H1 (cell line): ENCODE measurements at regions not wholly inside any gene's neighbourhood (a gene's known extent, or its start where the extent isn't known, plus 50 kb on each side); places are given as distances from the start of the nearest gene placed in this dataset.

ENCODE experiments used
- CTCF ChIA-PET: fragments of 300-600 bp; sonication (Branson Sonifier 250); formaldehyde crosslinking; loops from one replicate; lab custom pipeline; 2021; ENCODE audit not compliant: partially characterized antibody; lab: Charles Lee
- POLR2A ChIA-PET: fragments of 300-600 bp; sonication (Branson Sonifier 250); formaldehyde crosslinking; loops from one replicate; lab custom pipeline; 2021; ENCODE audit warnings: inconsistent platforms; ENCODE audit not compliant: partially characterized antibody; lab: Charles Lee
- DNase-seq, 2 experiments: peaks; one replicate each; pipeline versions ENCODE4 v3.0.0 to v3.0.0-alpha.2; 2010 to 2022; ENCODE audit warnings: low spot score in 2 of 2, low read depth in 1 of 2, mixed read lengths in 1 of 2
- FAIRE-seq: peaks from 2 replicates; lab custom pipeline; 2011; peaks lifted over from hg19 to GRCh38; lab: Jason Lieb, UNC
- H2AFZ ChIP-seq: 2 replicates; pipeline ENCODE4 v1.8.1; 2012; ENCODE audit warnings: low read length, inconsistent platforms
- H2AK5ac ChIP-seq: 2 replicates; pipeline ENCODE4 v1.6.1; 2013; ENCODE audit warnings: low read depth, low read length
- H2BK120ac ChIP-seq: replicated peaks from 2 replicates; pipeline ENCODE3; 2013; ENCODE audit warnings: low read depth, low read length, inconsistent platforms
- H2BK12ac ChIP-seq: 2 replicates; pipeline ENCODE4 v1.6.1; 2013; ENCODE audit warnings: low read depth, low read length
- H2BK15ac ChIP-seq: 2 replicates; pipeline ENCODE4 v1.6.1; 2013; ENCODE audit warnings: low read length
- H2BK20ac ChIP-seq: 2 replicates; pipeline ENCODE4 v1.6.1; 2013; ENCODE audit warnings: low read length
- H2BK5ac ChIP-seq: 2 replicates; pipeline ENCODE4 v1.6.1; 2013; ENCODE audit warnings: low read depth, low read length
- H3K14ac ChIP-seq: 2 replicates; pipeline ENCODE4 v1.6.1; 2013; ENCODE audit warnings: inconsistent platforms; ENCODE audit not compliant: insufficient read length
- H3K18ac ChIP-seq: 2 replicates; pipeline ENCODE4 v1.6.1; 2013; ENCODE audit warnings: low read length; ENCODE audit errors: extremely low read depth
- H3K23ac ChIP-seq: 2 replicates; pipeline ENCODE4 v1.6.1; 2013; ENCODE audit warnings: inconsistent platforms; ENCODE audit not compliant: insufficient read length
- H3K23me2 ChIP-seq: 2 replicates; pipeline ENCODE4 v1.6.1; 2013; ENCODE audit warnings: low read depth, low read length
- H3K27ac ChIP-seq: 2 replicates; pipeline ENCODE4 v1.6.1; 2011; ENCODE audit warnings: low read depth, low read length, inconsistent platforms
- H3K27me3 ChIP-seq, 4 experiments: replicated peaks in 1 of 4; 1 replicate in 1 of 4; 2 replicates in 3 of 4; pipeline versions ENCODE4 v1.6.1 to v1.8.1; 2011 to 2013; ENCODE audit warnings: low read length in 3 of 4, mild to moderate bottlenecking in 3 of 4, inconsistent platforms in 2 of 4, mixed read lengths in 2 of 4, moderate library complexity in 1 of 4; ENCODE audit not compliant: control insufficient read depth in 3 of 4, insufficient read depth in 3 of 4; ENCODE audit errors: extremely low read depth in 1 of 4
- H3K36me3 ChIP-seq, 4 experiments: 2 replicates each; pipeline versions ENCODE4 v1.6.1 to v1.8.1; 2011 to 2013; ENCODE audit warnings: mild to moderate bottlenecking in 4 of 4, low read length in 3 of 4, moderate library complexity in 2 of 4, control low read depth in 1 of 4, inconsistent platforms in 1 of 4; ENCODE audit not compliant: insufficient read depth in 4 of 4, control insufficient read depth in 2 of 4
- H3K4ac ChIP-seq: replicated peaks from 2 replicates; pipeline ENCODE3; 2013; ENCODE audit warnings: low read length, low read depth, mixed read lengths, inconsistent platforms; ENCODE audit not compliant: insufficient read length
- H3K4me1 ChIP-seq, 4 experiments: replicated peaks in 1 of 4; 1 replicate in 1 of 4; 2 replicates in 3 of 4; pipeline versions ENCODE4 v1.6.1 to v1.8.1; 2011 to 2013; ENCODE audit warnings: low read length in 3 of 4, inconsistent platforms in 2 of 4, mixed read lengths in 1 of 4; ENCODE audit not compliant: insufficient read depth in 4 of 4, control insufficient read depth in 3 of 4
- H3K4me2 ChIP-seq, 2 experiments: 2 replicates each; pipeline versions ENCODE4 v1.6.1 to v1.8.1; 2011 to 2013; ENCODE audit warnings: low read depth in 2 of 2, low read length in 2 of 2, control low read depth in 1 of 2, inconsistent platforms in 1 of 2, mild to moderate bottlenecking in 1 of 2; ENCODE audit not compliant: insufficient read depth in 1 of 2
- H3K4me3 ChIP-seq, 4 experiments: fragments of 200-600, 300-600 bp in 1 of 4; sonication (generic), shearing (Covaris generic), sonication (Bioruptor Twin) in 1 of 4; 2 replicates each; pipeline versions ENCODE4 v1.5.1 to v1.8.1; 2011 to 2016; ENCODE audit warnings: low read length in 4 of 4, low read depth in 3 of 4, control low read depth in 2 of 4, inconsistent platforms in 2 of 4, mild to moderate bottlenecking in 2 of 4, mixed read lengths in 1 of 4, moderate library complexity in 1 of 4; ENCODE audit not compliant: insufficient read depth in 2 of 4; ENCODE audit errors: extremely low read depth in 1 of 4
- H3K56ac ChIP-seq: replicated peaks from 2 replicates; pipeline ENCODE3; 2013; ENCODE audit warnings: low read depth, mild to moderate bottlenecking, mixed read lengths, low read length, inconsistent platforms; ENCODE audit not compliant: insufficient read length
- H3K79me1 ChIP-seq: 2 replicates; pipeline ENCODE4 v1.6.1; 2013; ENCODE audit warnings: low read depth, low read length, control low read depth
- H3K79me2 ChIP-seq, 2 experiments: 2 replicates each; pipeline versions ENCODE4 v1.6.1 to v1.8.1; 2012 to 2013; ENCODE audit warnings: low read length in 2 of 2, mild to moderate bottlenecking in 2 of 2, inconsistent platforms in 1 of 2; ENCODE audit not compliant: insufficient read depth in 2 of 2, control insufficient read depth in 1 of 2
- H3K9ac ChIP-seq, 4 experiments: replicated peaks in 1 of 4; 1 replicate in 1 of 4; 2 replicates in 3 of 4; pipeline versions ENCODE4 v1.6.1 to v1.8.1; 2011 to 2013; ENCODE audit warnings: low read depth in 3 of 4, low read length in 3 of 4, control low read depth in 2 of 4, mild to moderate bottlenecking in 2 of 4, moderate library complexity in 2 of 4, inconsistent platforms in 1 of 4; ENCODE audit errors: extremely low read depth in 1 of 4
- H3K9me3 ChIP-seq, 2 experiments: 2 replicates each; pipeline versions ENCODE4 v1.6.1 to v1.8.1; 2012 to 2013; ENCODE audit warnings: mild to moderate bottlenecking in 2 of 2, moderate library complexity in 2 of 2, control low read depth in 1 of 2, inconsistent platforms in 1 of 2, low read depth in 1 of 2, low read length in 1 of 2, mixed read lengths in 1 of 2; ENCODE audit not compliant: insufficient read depth in 2 of 2
- H4K20me1 ChIP-seq, 2 experiments: replicated peaks in 1 of 2; 2 replicates each; pipeline versions ENCODE3 to v1.8.1; 2011 to 2013; ENCODE audit warnings: inconsistent platforms in 2 of 2, low read length in 2 of 2, mild to moderate bottlenecking in 1 of 2; ENCODE audit not compliant: insufficient read depth in 2 of 2, control insufficient read depth in 1 of 2
- H4K5ac ChIP-seq: 2 replicates; pipeline ENCODE4 v1.6.1; 2013; ENCODE audit warnings: low read length, low read depth, mixed read lengths, inconsistent platforms; ENCODE audit not compliant: insufficient read length
- H4K8ac ChIP-seq: 2 replicates; pipeline ENCODE4 v1.8.0; 2013; ENCODE audit warnings: mild to moderate bottlenecking, moderate library complexity, low read length, inconsistent platforms; ENCODE audit not compliant: insufficient read depth; ENCODE audit errors: extremely low read depth
- H4K91ac ChIP-seq: replicated peaks from 2 replicates; pipeline ENCODE3; 2013; ENCODE audit warnings: low read length, mixed read lengths, inconsistent platforms; ENCODE audit not compliant: insufficient read length
- CHD7 ChIP-seq: fragments of 300-600 bp; sonication (generic); IDR thresholded peaks from 2 replicates; pipeline ENCODE4 v1.7.1; 2012; ENCODE audit warnings: low read length, moderate library complexity, mild to moderate bottlenecking, inconsistent platforms; ENCODE audit not compliant: insufficient replicate concordance
- WGBS, 2 experiments: shearing (Covaris generic) in 1 of 2; methylation state at CpG; one replicate each; pipeline versions ENCODE4 v1.1.6 to v1.1.7; 2013 to 2015; ENCODE audit warnings: low lambda C conversion rate in 2 of 2, mixed read lengths in 2 of 2, inconsistent platforms in 1 of 2, low coverage in 1 of 2, missing lambda C conversion rate in 1 of 2; ENCODE audit not compliant: insufficient replicate concordance in 2 of 2, insufficient coverage in 1 of 2, insufficient read length in 1 of 2; ENCODE audit errors: extremely low coverage in 1 of 2, missing lambda C conversion rate in 1 of 2; 5-methylcytosine and 5-hydroxymethylcytosine counted together

DNA sequence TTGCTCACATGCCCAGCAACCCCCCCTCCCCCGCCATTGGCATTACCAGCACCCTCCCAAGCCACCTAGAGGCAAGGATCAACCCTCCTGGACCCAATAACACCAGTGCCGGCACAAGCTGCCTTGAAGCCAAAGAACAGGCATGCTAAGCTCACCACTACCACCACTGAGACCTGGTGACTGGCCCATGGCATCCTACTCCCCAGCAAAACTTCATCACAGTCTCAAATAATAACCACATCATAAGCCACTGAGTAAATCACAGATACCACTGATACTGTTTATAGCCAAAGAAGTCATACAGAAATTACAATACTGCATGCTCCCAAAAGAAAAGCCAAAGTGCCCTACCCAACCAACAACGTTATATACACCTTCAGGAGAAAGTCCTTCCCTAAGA is 73.6 kb upstream of the RPL34 start:
- CTCF ChIA-PET, result interaction anchor here (2.7 kb wide), 1 partner anchor 26 kb away, joined by 10 read pairs; no protein-coding TSS in a partner anchor
- Histone ChIP-seq H2BK12ac (no peak overlapping the region), H3K4me3 (no peak overlapping the region)
- TF ChIP-seq CHD7, result no peak

More for the DNA sequence above, 73.6 kb upstream of the RPL34 start:
- no peak overlapping the region for H2BK15ac ChIP-seq
- no peak overlapping the region for H2BK5ac ChIP-seq
- H3K4ac ChIP-seq, result no peak overlapping the region
- DNase-seq (no peak), FAIRE-seq (no peak)
- no peaks in the 10 kb centered on the region for H3K23me2 ChIP-seq
- H3K14ac ChIP-seq, result no peak overlapping the region
- H4K5ac ChIP-seq, result no peak overlapping the region
- H2BK120ac ChIP-seq, result no peak overlapping the region
- H3K4me1 ChIP-seq, result no peaks in the 10 kb centered on the region
- no peak overlapping the region for H2AK5ac ChIP-seq
- 88% methylated on average over 3 of the region's 3 CpGs; no CpG with 5 or more reads in 1 of the 2 experiments for WGBS, 2 experiments
- H3K56ac ChIP-seq, result no peak overlapping the region
- no peaks in the 10 kb centered on the region for H3K79me2 ChIP-seq
- H3K18ac ChIP-seq, result no peak overlapping the region
- no peak overlapping the region for H4K91ac ChIP-seq
- H3K23ac ChIP-seq, result no peak overlapping the region
- no peaks in the 10 kb centered on the region for H3K27me3 ChIP-seq
- no peak overlapping the region for H3K4me2 ChIP-seq
- H3K79me1 ChIP-seq, result no peaks in the 10 kb centered on the region
- no peak overlapping the region for H2BK20ac ChIP-seq
- no peaks in the 10 kb centered on the region for H4K20me1 ChIP-seq
- no peak overlapping the region for H3K27ac ChIP-seq
- H3K36me3 ChIP-seq, result no peaks in the 10 kb centered on the region
- H2AFZ ChIP-seq, result no peak overlapping the region
- H3K9me3 ChIP-seq, result no peaks in the 10 kb centered on the region
- POLR2A ChIA-PET, result interaction anchor here (0.8 kb wide), 1 partner anchor 144 kb away, joined by 3 read pairs; no protein-coding TSS in a partner anchor
- H3K9ac ChIP-seq, result no peak overlapping the region
- H4K8ac ChIP-seq, result no peak overlapping the region
